ENCODE measurements at regions not wholly inside any gene's neighbourhood (a gene's known extent, or its start where the extent isn't known, plus 50 kb on each side); places are given as distances from the start of the nearest gene placed in this dataset.

GRCh38 chr6:168370310-168370991 is 50.9 kb upstream of the DACT2 start:
- no peak for TF ChIP-seq POLR2A (IDR thresholded peaks at IDR 0.05; ENCODE audit: low read length)
- no peak for TF ChIP-seq GATA1 (IDR thresholded peaks at IDR 0.05; ENCODE audit: low read depth, low read length)
